ENCODE measurements at regions not wholly inside any gene's neighbourhood (a gene's known extent, or its start where the extent isn't known, plus 50 kb on each side); places are given as distances from the start of the nearest gene placed in this dataset.
A peak's percentile ranks its signal among the peaks of the same experiment; 100 is the strongest.
"Not testable (repeated sequence)": the region's sequence is repeated elsewhere in the genome, so short reads cannot be mapped to it uniquely, and the experiment has no call there.

GRCh38 chr1:118485757-118486156 lies 300.7 kb upstream of the SPAG17 start:
- no peaks in the 10 kb centered on the region for H3K9me3 ChIP-seq (replicated peaks)
- DNase-seq = no peak
- no peaks in the 10 kb centered on the region for H3K27me3 ChIP-seq
- peak overlapping the region; percentile 86 for H3K27ac ChIP-seq
- H3K36me3 ChIP-seq = no peaks in the 10 kb centered on the region
- H3K4me3 ChIP-seq = no peak overlapping the region
- H3K4me1 ChIP-seq = peaks cover 51% of the 10 kb centered on the region

GRCh38 chr1:118484893-118485292 lies 299.9 kb upstream of the SPAG17 start:
- Histone ChIP-seq H3K4me1 (peaks cover 47% of the 10 kb centered on the region), H3K27me3 (no peaks in the 10 kb centered on the region), H3K27ac (no peak overlapping the region), H3K4me3 (no peak overlapping the region), H3K9me3 (replicated peaks) (no peaks in the 10 kb centered on the region), H3K36me3 (no peaks in the 10 kb centered on the region)
- DNase-seq = peak in 1 of 2 experiments; percentile 32

- Histone ChIP-seq H3K4me1 (peaks cover 34% of the 10 kb centered on the region), H3K4me3 (no peak overlapping the region), H3K27me3 (no peaks in the 10 kb centered on the region), H3K36me3 (no peaks in the 10 kb centered on the region), H3K9me3 (replicated peaks) (no peaks in the 10 kb centered on the region; the same call in 1 of the 2 replicates), H3K27ac (no peak overlapping the region)
- no peak for DNase-seq
These were observed 298.4 kb upstream of the SPAG17 start for GRCh38 chr1:118483245-118484006.

GRCh38 chr1:118481126-118481525 lies 296.1 kb upstream of the SPAG17 start:
- H3K9me3 ChIP-seq (replicated peaks) = no peaks in the 10 kb centered on the region; the same call in none of the 2 replicates
- peaks cover 11% of the 10 kb centered on the region for H3K4me1 ChIP-seq
- H3K27me3 ChIP-seq = no peaks in the 10 kb centered on the region
- H3K4me3 ChIP-seq = no peak overlapping the region
- no peak for DNase-seq
- no peak overlapping the region for H3K27ac ChIP-seq
- H3K36me3 ChIP-seq = no peaks in the 10 kb centered on the region

GRCh38 chr1:118479351-118479750 lies 294.3 kb upstream of the SPAG17 start:
- H3K36me3 ChIP-seq = no peaks in the 10 kb centered on the region
- H3K27me3 ChIP-seq = no peaks in the 10 kb centered on the region
- no peak overlapping the region for H3K27ac ChIP-seq
- no peaks in the 10 kb centered on the region; the same call in none of the 2 replicates for H3K9me3 ChIP-seq (replicated peaks)
- no peak overlapping the region for H3K4me3 ChIP-seq
- 0 out of 2 replicates have a peak, but pooled peaks cover 4% of the 10 kb centered on the region for H3K4me1 ChIP-seq
- no peak for DNase-seq

- DNase-seq = no peak
- no peaks in the 10 kb centered on the region for H3K36me3 ChIP-seq
- H3K27ac ChIP-seq = no peak overlapping the region
- H3K4me1 ChIP-seq = no peaks in the 10 kb centered on the region
- no peaks in the 10 kb centered on the region; the same call in none of the 2 replicates for H3K9me3 ChIP-seq (replicated peaks)
- no peak overlapping the region for H3K4me3 ChIP-seq
- H3K27me3 ChIP-seq = no peaks in the 10 kb centered on the region
These were observed 288.8 kb upstream of the SPAG17 start for GRCh38 chr1:118473825-118474224.

GRCh38 chr1:118464460-118464859 lies 279.4 kb upstream of the SPAG17 start:
- H3K4me3 ChIP-seq, H3K4me1 ChIP-seq, H3K27me3 ChIP-seq, H3K27ac ChIP-seq, DNase-seq, H3K36me3 ChIP-seq: not testable (repeated sequence)
- peaks cover 16% of the 10 kb centered on the region for H3K9me3 ChIP-seq (replicated peaks)

GRCh38 chr1:118461154-118461553 lies 276.1 kb upstream of the SPAG17 start:
- H3K4me3 ChIP-seq = no peak overlapping the region
- no peak overlapping the region for H3K27ac ChIP-seq
- DNase-seq = no peak
- H3K27me3 ChIP-seq = no peaks in the 10 kb centered on the region
- H3K9me3 ChIP-seq (replicated peaks) = peaks cover 16% of the 10 kb centered on the region
- no peaks in the 10 kb centered on the region for H3K36me3 ChIP-seq
- no peaks in the 10 kb centered on the region for H3K4me1 ChIP-seq

- Histone ChIP-seq H3K4me3 (no peak overlapping the region), H3K27ac (no peak overlapping the region), H3K4me1 (no peaks in the 10 kb centered on the region), H3K9me3 (replicated peaks) (peaks cover 16% of the 10 kb centered on the region), H3K36me3 (no peaks in the 10 kb centered on the region), H3K27me3 (no peaks in the 10 kb centered on the region)
- no peak for DNase-seq
These were observed 274.8 kb upstream of the SPAG17 start for GRCh38 chr1:118459871-118460270.

- not testable (repeated sequence) for H3K27me3 ChIP-seq; DNase-seq; H3K4me3 ChIP-seq; H3K9me3 ChIP-seq (replicated peaks); H3K4me1 ChIP-seq; H3K36me3 ChIP-seq; H3K27ac ChIP-seq
These were observed 268.8 kb upstream of the SPAG17 start for GRCh38 chr1:118453856-118454255.

- 0 out of 2 replicates have a peak, but pooled peaks cover 4% of the 10 kb centered on the region for H3K9me3 ChIP-seq (replicated peaks)
- no peaks in the 10 kb centered on the region for H3K4me1 ChIP-seq
- H3K4me3 ChIP-seq = no peak overlapping the region
- no peaks in the 10 kb centered on the region for H3K36me3 ChIP-seq
- no peaks in the 10 kb centered on the region for H3K27me3 ChIP-seq
- no peak for DNase-seq
- H3K27ac ChIP-seq = no peak overlapping the region
These were observed 260.1 kb upstream of the SPAG17 start for GRCh38 chr1:118445156-118445555.

GRCh38 chr1:118442214-118442613 lies 257.2 kb upstream of the SPAG17 start:
- Histone ChIP-seq H3K4me1 (no peaks in the 10 kb centered on the region), H3K27me3 (no peaks in the 10 kb centered on the region), H3K4me3 (no peak overlapping the region), H3K36me3 (no peaks in the 10 kb centered on the region), H3K27ac (no peak overlapping the region), H3K9me3 (replicated peaks) (no peaks in the 10 kb centered on the region)
- no peak for DNase-seq

- H3K36me3 ChIP-seq = no peaks in the 10 kb centered on the region
These were observed 252.6 kb upstream of the SPAG17 start for GRCh38 chr1:118437664-118438063.

GRCh38 chr1:118429856-118430255 lies 244.8 kb upstream of the SPAG17 start:
- no peaks in the 10 kb centered on the region; the same call in 1 of the 2 replicates for H3K9me3 ChIP-seq (replicated peaks)
- no peaks in the 10 kb centered on the region for H3K36me3 ChIP-seq

More at GRCh38 chr1:118437664-118438063, 252.6 kb upstream of the SPAG17 start:
- Histone ChIP-seq H3K9me3 (replicated peaks) (no peaks in the 10 kb centered on the region; the same call in 1 of the 2 replicates), H3K4me1 (no peaks in the 10 kb centered on the region), H3K27ac (no peak overlapping the region), H3K4me3 (no peak overlapping the region), H3K27me3 (no peaks in the 10 kb centered on the region)
- DNase-seq = no peak

GRCh38 chr1:118421868-118422350 lies 236.9 kb upstream of the SPAG17 start:
- H3K36me3 ChIP-seq = no peaks in the 10 kb centered on the region
- no peak overlapping the region for H3K4me3 ChIP-seq
- no peaks in the 10 kb centered on the region; the same call in 1 of the 2 replicates for H3K4me1 ChIP-seq
- DNase-seq = no peak
- H3K27me3 ChIP-seq = no peaks in the 10 kb centered on the region
- H3K27ac ChIP-seq = no peak overlapping the region
- no peaks in the 10 kb centered on the region for H3K9me3 ChIP-seq (replicated peaks)

More at GRCh38 chr1:118429856-118430255, 244.8 kb upstream of the SPAG17 start:
- no peaks in the 10 kb centered on the region for H3K27me3 ChIP-seq
- no peaks in the 10 kb centered on the region; the same call in 1 of the 2 replicates for H3K4me1 ChIP-seq
- no peak overlapping the region for H3K4me3 ChIP-seq
- no peak overlapping the region for H3K27ac ChIP-seq
- DNase-seq = no peak
